ENCODE measurements at regions not wholly inside any gene's neighbourhood (a gene's known extent, or its start where the extent isn't known, plus 50 kb on each side); places are given as distances from the start of the nearest gene placed in this dataset.

DNA sequence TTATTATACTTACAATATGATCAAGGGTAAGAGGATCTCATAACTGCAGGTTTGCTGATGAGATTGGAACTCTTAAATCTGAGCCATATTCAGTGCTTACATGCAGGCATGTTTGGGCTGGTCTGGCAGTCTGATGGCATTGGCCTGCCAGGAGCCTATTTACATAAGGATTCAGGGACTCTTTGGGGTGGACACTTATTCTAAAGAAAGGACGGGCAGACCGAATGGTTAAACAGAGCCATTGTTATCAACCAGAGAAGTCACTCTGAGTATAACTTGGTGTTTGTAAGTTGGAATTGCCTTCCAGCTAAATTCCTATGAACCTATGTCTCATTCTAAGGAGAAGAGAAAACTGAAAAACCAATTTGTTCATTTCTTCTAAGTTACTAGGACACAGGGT, 932.8 kb downstream of the IGSF11 start:
- intact Hi-C loops (cut with DNase I) = no loop called here
- DNase-seq = no peak
- Histone ChIP-seq H3K9me3 (no peaks in the 10 kb centered on the region), H3K36me3 (no peaks in the 10 kb centered on the region), H3K27ac (no peak overlapping the region), H3K4me1 (no peaks in the 10 kb centered on the region), H3K4me3 (replicated peaks in 1 of 3) (no peak overlapping the region), H3K27me3 (no peaks in the 10 kb centered on the region)
- TF ChIP-seq, protein P1, sequence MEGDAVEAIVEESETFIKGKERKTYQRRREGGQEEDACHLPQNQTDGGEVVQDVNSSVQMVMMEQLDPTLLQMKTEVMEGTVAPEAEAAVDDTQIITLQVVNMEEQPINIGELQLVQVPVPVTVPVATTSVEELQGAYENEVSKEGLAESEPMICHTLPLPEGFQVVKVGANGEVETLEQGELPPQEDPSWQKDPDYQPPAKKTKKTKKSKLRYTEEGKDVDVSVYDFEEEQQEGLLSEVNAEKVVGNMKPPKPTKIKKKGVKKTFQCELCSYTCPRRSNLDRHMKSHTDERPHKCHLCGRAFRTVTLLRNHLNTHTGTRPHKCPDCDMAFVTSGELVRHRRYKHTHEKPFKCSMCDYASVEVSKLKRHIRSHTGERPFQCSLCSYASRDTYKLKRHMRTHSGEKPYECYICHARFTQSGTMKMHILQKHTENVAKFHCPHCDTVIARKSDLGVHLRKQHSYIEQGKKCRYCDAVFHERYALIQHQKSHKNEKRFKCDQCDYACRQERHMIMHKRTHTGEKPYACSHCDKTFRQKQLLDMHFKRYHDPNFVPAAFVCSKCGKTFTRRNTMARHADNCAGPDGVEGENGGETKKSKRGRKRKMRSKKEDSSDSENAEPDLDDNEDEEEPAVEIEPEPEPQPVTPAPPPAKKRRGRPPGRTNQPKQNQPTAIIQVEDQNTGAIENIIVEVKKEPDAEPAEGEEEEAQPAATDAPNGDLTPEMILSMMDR (IDR thresholded peaks at IDR 0.05) = no peak
- no peak for TF ChIP-seq POLR2A (IDR thresholded peaks at IDR 0.05)
- WGBS, 2 donors = 74 to 79% methylated on average over 2 of the region's 2 CpGs

DNA sequence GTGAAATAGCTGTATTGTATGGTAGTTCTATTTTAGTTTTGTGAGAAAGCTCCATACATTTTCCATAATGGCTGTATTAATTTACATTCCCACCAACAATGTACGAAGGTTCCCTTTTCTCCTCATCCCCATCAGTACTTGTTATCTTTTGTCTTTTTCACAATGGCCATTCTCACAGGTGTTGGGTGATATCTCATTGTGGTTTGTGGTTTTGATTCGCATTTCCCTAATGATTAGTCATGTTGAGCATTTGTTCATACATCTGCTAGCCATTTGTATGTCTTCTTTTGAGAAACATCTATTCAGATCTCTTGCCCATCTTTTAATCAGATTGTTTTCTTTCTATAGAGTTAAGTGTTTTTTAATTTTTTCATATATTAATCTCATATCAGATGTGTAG, 931.9 kb downstream of the IGSF11 start:
- intact Hi-C loops (cut with DNase I) = no loop called here
- 74 to 83% methylated on average over 2 of the region's 2 CpGs for WGBS, 2 donors
- TF ChIP-seq, protein P1 (IDR thresholded peaks at IDR 0.05) = no peak
- TF ChIP-seq POLR2A (IDR thresholded peaks at IDR 0.05) = no peak

DNA sequence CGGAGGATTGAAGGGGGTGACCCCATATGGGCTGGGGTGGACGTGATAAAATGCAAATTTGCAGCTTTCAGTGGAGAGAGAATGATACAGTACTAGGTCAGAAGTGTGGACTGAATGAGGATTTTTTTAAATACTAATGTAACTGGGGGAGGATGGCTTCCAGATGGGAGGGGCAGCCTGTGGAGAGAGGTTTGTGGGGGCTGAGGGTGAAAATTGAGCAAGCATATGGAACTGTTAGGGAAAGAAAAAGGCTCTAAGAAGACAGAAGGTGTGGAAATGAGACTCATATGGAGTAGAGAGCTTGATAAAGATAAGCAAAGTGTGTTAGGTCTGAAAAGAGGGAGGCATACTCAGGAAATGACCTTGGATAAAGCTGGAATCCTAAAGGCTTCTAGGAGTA, 926.4 kb downstream of the IGSF11 start:
- Histone ChIP-seq H3K27me3 (no peaks in the 10 kb centered on the region), H3K4me3 (replicated peaks in 1 of 3) (no peak overlapping the region), H3K36me3 (no peaks in the 10 kb centered on the region), H3K4me1 (no peaks in the 10 kb centered on the region), H3K9me3 (no peaks in the 10 kb centered on the region), H3K27ac (no peak overlapping the region)
- DNase-seq = no peak
- TF ChIP-seq, protein P1 (IDR thresholded peaks at IDR 0.05) = no peak
- no peak for TF ChIP-seq POLR2A (IDR thresholded peaks at IDR 0.05)
- WGBS, 2 donors = 56 to 62% methylated on average over 2 of the region's 2 CpGs
- intact Hi-C loops (cut with DNase I) = no loop called here

More for the DNA sequence above, 931.9 kb downstream of the IGSF11 start:
- no peaks in the 10 kb centered on the region for H3K27me3 ChIP-seq
- no peaks in the 10 kb centered on the region for H3K4me1 ChIP-seq
- no peak for DNase-seq
- no peaks in the 10 kb centered on the region for H3K9me3 ChIP-seq
- H3K27ac ChIP-seq = no peak overlapping the region
- H3K4me3 ChIP-seq (replicated peaks in 1 of 3) = no peak overlapping the region
- no peaks in the 10 kb centered on the region for H3K36me3 ChIP-seq

DNA sequence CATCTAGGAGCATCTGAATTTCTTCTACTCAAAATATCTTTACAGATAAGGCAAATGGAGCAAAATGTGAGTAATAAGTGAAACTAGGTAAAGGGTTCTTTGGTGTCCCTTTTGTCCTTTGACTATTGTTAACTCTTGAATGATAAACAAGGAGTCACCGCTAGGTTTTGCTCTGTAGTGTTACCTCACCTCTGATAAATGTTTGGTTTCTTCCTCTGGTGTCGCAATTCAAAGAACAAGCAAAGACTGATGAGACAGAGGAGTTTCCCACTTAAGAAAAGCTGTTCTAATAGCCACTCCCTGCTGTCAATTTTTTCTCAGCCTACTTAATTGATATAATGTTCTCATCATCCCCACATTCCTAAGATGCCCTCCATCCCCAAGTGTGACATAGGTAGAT, 925.9 kb downstream of the IGSF11 start:
- H3K4me1 ChIP-seq = no peaks in the 10 kb centered on the region
- H3K36me3 ChIP-seq = no peaks in the 10 kb centered on the region
- intact Hi-C loops (cut with DNase I) = no loop called here
- no peak for DNase-seq
- TF ChIP-seq, protein P1 (IDR thresholded peaks at IDR 0.05) = no peak
- no peak for TF ChIP-seq POLR2A (IDR thresholded peaks at IDR 0.05)
- no peak overlapping the region for H3K27ac ChIP-seq
- no peaks in the 10 kb centered on the region for H3K27me3 ChIP-seq
- no peaks in the 10 kb centered on the region for H3K9me3 ChIP-seq
- WGBS, 2 donors = 55 to 67% methylated on average over 2 of the region's 2 CpGs
- H3K4me3 ChIP-seq (replicated peaks in 1 of 3) = no peak overlapping the region

DNA sequence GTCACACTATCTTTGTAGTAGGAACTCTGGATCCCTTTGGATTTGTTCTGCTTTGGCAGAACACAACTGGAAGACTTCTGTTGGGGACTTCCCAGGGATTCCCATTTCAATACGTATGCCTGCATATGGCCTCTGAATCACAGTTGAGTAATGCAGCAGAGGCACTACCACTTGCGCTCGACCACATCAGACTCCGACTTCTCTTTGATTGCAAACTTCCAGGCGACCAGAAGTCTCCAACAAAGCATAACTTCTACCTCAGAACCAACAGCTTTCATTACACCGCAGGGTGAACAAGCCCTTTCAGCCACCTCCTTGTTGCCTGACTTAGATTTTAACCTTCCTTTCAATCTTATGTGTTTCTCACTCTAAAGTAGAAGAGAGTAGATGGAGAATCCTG, 924.4 kb downstream of the IGSF11 start:
- 85% methylated on average over 6 of the region's 6 CpGs for WGBS, 2 donors
- Histone ChIP-seq H3K27me3 (no peaks in the 10 kb centered on the region), H3K36me3 (no peaks in the 10 kb centered on the region), H3K4me3 (replicated peaks in 1 of 3) (no peak overlapping the region), H3K4me1 (no peaks in the 10 kb centered on the region), H3K9me3 (no peaks in the 10 kb centered on the region), H3K27ac (no peak overlapping the region)
- intact Hi-C loops (cut with DNase I) = no loop called here
- no peak for DNase-seq
- TF ChIP-seq, protein P1 (IDR thresholded peaks at IDR 0.05) = no peak
- no peak for TF ChIP-seq POLR2A (IDR thresholded peaks at IDR 0.05)

Measured in thyroid gland (tissue), 4 donors.